ENCODE measurements at regions not wholly inside any gene's neighbourhood (a gene's known extent, or its start where the extent isn't known, plus 50 kb on each side); places are given as distances from the start of the nearest gene placed in this dataset.

DNA sequence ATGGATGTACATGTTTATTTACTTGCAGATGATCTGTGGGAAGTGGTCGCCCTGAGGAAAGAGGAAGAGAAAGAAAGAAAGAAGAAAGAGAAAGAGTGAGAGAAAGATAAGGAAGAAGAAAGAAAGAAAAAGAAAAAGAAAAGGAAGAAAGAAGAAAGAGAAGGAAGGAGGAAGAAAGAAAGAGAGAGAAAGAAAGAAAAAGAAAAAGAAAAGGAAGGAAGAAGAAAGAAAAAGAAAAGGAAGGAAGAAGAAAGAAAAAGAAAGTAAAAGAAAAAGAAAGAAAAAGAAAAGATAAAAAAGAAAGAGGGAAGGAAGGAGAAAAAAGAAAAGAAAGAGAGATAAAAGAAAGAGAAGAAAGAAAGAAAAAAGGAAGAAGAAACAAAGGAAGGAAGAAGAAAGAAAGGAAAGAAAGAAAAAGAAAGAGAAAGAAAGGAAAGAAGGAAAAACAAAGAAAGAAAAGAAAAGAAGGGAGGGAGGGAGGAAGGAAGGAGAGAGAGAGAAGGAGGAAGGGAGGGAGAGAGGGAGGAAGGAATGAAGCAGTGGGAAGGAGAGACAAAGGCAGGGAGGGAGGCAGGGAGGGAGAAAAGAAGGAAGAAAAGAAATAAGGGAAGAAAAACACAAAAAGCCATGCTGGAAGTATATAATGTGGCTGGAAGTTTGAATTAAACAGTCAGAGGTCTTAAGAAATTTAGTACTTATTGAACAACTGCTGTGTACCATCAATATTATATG, 976.6 kb downstream of the FAM181B start:
- Histone ChIP-seq H3K9ac (ENCODE audit: low read depth in 1 of 2, low read length in 2 of 2) (no peak overlapping the region), H3K36me3 (ENCODE audit: control insufficient read depth in 4 of 4, insufficient read depth in 3 of 4, low read depth in 1 of 4, low read length in 3 of 4) (no peaks in the 10 kb centered on the region), H3K4me1 (ENCODE audit: control insufficient read depth in 4 of 4, insufficient read depth in 4 of 4, low read length in 3 of 4) (no peaks in the 10 kb centered on the region), H3K9me3 (ENCODE audit: control insufficient read depth in 4 of 4, low read length in 3 of 4) (no peaks in the 10 kb centered on the region), H3K27me3 (ENCODE audit: control insufficient read depth in 4 of 4, insufficient read depth in 4 of 4, low read length in 3 of 4) (no peaks in the 10 kb centered on the region), H3K4me3 (ENCODE audit: low read depth in 1 of 3, low read length in 3 of 3) (no peak overlapping the region), H3K27ac (ENCODE audit: low read depth in 1 of 2, low read length in 2 of 2) (no peak overlapping the region)
- TF ChIP-seq, protein P1, sequence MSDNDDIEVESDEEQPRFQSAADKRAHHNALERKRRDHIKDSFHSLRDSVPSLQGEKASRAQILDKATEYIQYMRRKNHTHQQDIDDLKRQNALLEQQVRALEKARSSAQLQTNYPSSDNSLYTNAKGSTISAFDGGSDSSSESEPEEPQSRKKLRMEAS (IDR thresholded peaks at IDR 0.05), result no peak
- TF ChIP-seq YY1 (IDR thresholded peaks at IDR 0.05) (no peak), ATF3 (IDR thresholded peaks at IDR 0.05) (no peak), EGR1 (IDR thresholded peaks at IDR 0.05; ENCODE audit: low read depth in 2 of 2) (no peak), SP1 (IDR thresholded peaks at IDR 0.05) (no peak), JUND (IDR thresholded peaks at IDR 0.05) (no peak), NR2F2 (IDR thresholded peaks at IDR 0.05) (no peak), HNF4A (conservative IDR thresholded peaks at IDR 0.05) (no peak), TAF1 (conservative IDR thresholded peaks at IDR 0.05) (no peak), HNF4G (IDR thresholded peaks at IDR 0.05) (no peak), RXRA (IDR thresholded peaks at IDR 0.05) (no peak), FOXA2 (IDR thresholded peaks at IDR 0.05) (no peak), RAD21 (IDR thresholded peaks at IDR 0.05) (no peak)
- TF ChIP-seq, protein P2, sequence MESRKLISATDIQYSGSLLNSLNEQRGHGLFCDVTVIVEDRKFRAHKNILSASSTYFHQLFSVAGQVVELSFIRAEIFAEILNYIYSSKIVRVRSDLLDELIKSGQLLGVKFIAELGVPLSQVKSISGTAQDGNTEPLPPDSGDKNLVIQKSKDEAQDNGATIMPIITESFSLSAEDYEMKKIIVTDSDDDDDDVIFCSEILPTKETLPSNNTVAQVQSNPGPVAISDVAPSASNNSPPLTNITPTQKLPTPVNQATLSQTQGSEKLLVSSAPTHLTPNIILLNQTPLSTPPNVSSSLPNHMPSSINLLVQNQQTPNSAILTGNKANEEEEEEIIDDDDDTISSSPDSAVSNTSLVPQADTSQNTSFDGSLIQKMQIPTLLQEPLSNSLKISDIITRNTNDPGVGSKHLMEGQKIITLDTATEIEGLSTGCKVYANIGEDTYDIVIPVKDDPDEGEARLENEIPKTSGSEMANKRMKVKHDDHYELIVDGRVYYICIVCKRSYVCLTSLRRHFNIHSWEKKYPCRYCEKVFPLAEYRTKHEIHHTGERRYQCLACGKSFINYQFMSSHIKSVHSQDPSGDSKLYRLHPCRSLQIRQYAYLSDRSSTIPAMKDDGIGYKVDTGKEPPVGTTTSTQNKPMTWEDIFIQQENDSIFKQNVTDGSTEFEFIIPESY (IDR thresholded peaks at IDR 0.05), result no peak
- TF ChIP-seq, protein P3, sequence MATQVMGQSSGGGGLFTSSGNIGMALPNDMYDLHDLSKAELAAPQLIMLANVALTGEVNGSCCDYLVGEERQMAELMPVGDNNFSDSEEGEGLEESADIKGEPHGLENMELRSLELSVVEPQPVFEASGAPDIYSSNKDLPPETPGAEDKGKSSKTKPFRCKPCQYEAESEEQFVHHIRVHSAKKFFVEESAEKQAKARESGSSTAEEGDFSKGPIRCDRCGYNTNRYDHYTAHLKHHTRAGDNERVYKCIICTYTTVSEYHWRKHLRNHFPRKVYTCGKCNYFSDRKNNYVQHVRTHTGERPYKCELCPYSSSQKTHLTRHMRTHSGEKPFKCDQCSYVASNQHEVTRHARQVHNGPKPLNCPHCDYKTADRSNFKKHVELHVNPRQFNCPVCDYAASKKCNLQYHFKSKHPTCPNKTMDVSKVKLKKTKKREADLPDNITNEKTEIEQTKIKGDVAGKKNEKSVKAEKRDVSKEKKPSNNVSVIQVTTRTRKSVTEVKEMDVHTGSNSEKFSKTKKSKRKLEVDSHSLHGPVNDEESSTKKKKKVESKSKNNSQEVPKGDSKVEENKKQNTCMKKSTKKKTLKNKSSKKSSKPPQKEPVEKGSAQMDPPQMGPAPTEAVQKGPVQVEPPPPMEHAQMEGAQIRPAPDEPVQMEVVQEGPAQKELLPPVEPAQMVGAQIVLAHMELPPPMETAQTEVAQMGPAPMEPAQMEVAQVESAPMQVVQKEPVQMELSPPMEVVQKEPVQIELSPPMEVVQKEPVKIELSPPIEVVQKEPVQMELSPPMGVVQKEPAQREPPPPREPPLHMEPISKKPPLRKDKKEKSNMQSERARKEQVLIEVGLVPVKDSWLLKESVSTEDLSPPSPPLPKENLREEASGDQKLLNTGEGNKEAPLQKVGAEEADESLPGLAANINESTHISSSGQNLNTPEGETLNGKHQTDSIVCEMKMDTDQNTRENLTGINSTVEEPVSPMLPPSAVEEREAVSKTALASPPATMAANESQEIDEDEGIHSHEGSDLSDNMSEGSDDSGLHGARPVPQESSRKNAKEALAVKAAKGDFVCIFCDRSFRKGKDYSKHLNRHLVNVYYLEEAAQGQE (IDR thresholded peaks at IDR 0.05), result no peak
- TF ChIP-seq, protein P4, sequence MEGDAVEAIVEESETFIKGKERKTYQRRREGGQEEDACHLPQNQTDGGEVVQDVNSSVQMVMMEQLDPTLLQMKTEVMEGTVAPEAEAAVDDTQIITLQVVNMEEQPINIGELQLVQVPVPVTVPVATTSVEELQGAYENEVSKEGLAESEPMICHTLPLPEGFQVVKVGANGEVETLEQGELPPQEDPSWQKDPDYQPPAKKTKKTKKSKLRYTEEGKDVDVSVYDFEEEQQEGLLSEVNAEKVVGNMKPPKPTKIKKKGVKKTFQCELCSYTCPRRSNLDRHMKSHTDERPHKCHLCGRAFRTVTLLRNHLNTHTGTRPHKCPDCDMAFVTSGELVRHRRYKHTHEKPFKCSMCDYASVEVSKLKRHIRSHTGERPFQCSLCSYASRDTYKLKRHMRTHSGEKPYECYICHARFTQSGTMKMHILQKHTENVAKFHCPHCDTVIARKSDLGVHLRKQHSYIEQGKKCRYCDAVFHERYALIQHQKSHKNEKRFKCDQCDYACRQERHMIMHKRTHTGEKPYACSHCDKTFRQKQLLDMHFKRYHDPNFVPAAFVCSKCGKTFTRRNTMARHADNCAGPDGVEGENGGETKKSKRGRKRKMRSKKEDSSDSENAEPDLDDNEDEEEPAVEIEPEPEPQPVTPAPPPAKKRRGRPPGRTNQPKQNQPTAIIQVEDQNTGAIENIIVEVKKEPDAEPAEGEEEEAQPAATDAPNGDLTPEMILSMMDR (IDR thresholded peaks at IDR 0.05; ENCODE audit: low read depth, low read length, missing input control), result no peak
- 72% methylated on average over 1 of the region's 1 CpG for WGBS
- DNase-seq (ENCODE audit: low spot score), result no peak

Data from liver (tissue), 8 donors.